Left forelimb (tissue), 1 donor: ENCODE measurements at regions not wholly inside any gene's neighbourhood (a gene's known extent, or its start where the extent isn't known, plus 50 kb on each side); places are given as distances from the start of the nearest gene placed in this dataset.

Source experiments
- DNase-seq: peaks from one replicate; pipeline ENCODE4 v3.0.0-alpha.2; 2018; ENCODE audit warnings: low spot score

DNA sequence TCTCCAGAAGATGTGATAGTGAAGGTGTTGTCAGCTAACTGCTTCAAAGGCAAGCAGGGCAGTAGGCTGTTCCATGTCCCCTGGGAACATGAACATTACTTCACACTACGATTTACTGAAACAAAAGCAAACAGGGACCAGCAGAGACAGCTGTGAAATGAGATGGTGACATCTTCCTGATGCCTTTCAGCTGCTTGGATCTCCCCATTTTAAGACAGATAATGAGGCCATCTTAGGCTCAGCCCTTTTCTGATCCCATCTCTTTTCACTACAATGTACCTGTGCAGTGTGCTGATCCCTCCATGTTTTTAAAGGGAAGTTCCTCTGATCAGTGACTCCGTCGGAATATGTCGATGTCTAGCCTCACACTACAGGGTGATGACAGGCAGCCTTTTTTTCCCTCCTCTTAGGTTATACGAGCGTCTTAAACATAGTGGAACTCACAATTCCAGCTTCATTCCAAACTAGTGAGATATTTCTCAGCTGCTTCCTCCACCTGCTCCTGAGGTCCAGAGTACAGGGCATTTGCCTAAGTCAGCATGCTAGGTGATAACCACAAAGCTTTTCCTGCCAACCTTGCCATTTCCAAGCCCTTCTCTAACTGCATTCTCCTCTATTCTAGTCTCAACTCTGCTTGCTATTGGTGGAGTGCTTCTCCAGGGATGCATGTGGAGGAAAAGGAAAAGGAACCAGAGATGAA, 87.6 kb upstream of the EGLN3 start:
- no peak for DNase-seq

GRCh38 chr14:34036319-34036766, 85.5 kb upstream of the EGLN3 start:
- DNase-seq, result no peak

DNA sequence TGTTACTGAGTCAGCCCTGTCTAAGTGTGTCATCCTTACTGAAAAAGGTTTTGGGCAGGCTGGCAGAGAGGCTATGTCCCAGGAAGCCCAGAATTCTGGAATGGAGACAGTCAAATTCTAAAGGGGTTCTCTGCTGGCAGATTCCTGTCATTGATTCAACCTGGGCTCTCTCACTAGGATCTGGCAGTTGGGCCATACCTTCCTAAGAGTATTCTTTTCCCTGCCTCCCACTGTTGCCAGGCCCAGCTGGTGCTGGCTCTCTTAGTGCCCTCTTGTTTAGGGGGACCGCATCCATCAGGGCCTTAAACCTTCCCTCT, 85.0 kb upstream of the EGLN3 start:
- DNase-seq, result no peak

- DNase-seq, result no peak
Observed at GRCh38 chr14:34035177-34035933, 84.5 kb upstream of the EGLN3 start.

- no peak for DNase-seq
Observed at GRCh38 chr14:34034447-34035176, 83.7 kb upstream of the EGLN3 start.

DNA sequence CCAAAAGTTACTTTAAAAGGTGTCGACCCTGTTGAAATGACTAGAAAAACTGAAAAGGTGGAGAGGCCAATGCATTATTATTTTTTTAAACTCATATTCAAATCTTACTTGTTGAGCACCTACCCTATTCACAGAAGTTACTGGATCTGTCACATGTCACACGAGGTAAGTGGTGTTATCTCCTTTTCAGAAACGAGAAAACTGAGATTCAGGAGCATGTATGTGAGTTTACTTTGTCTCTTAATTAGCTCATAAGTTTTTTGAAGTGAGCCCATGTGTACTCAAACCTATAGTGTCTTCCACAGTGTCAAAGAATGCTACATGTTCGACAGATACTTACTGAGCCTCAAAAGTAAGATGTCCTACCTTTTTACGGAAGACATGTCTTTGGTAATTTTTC, 81.8 kb upstream of the EGLN3 start:
- no peak for DNase-seq

DNA sequence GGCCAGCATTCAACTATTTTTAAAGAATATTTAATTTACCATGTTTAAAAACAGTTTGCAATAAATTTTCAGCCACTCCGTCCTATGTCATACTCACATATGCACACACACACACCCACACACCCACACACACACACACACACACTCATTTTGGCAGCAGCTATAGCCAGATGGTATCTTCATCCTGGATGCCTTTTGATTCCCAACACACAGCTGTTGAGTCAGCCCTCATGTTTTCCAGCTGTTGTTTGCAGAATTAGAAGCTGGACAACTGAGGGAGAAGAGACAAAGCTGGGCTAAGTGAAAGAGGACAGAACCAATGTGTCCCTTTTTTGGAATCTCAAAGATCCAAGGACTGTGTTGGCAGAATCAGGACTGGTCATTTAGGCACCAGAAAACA, 80.0 kb upstream of the EGLN3 start:
- DNase-seq, result peak; percentile 90

DNA sequence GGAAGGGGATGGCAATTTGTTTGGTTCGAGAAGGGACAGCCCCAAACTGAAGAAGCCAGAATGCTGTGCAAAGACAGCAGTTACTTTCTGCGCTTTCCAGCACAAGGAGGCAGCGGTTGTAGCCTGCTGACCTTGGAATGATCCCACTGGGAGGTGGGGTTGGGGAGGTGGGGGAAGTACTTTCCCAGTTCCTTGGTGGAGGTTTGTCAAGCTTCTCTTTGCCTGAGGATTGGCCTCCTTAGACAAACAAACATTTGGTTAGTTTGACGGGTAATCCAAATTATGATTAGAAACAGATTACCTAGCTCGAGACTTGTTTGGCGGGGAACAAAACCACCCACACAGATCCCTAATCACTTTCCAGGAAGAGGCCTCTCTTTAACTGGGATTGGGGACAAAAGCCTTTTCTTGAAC, 79.1 kb upstream of the EGLN3 start:
- DNase-seq, result peak; percentile 79

- no peak for DNase-seq
Observed at GRCh38 chr14:34027990-34028495, 77.2 kb upstream of the EGLN3 start.

DNA sequence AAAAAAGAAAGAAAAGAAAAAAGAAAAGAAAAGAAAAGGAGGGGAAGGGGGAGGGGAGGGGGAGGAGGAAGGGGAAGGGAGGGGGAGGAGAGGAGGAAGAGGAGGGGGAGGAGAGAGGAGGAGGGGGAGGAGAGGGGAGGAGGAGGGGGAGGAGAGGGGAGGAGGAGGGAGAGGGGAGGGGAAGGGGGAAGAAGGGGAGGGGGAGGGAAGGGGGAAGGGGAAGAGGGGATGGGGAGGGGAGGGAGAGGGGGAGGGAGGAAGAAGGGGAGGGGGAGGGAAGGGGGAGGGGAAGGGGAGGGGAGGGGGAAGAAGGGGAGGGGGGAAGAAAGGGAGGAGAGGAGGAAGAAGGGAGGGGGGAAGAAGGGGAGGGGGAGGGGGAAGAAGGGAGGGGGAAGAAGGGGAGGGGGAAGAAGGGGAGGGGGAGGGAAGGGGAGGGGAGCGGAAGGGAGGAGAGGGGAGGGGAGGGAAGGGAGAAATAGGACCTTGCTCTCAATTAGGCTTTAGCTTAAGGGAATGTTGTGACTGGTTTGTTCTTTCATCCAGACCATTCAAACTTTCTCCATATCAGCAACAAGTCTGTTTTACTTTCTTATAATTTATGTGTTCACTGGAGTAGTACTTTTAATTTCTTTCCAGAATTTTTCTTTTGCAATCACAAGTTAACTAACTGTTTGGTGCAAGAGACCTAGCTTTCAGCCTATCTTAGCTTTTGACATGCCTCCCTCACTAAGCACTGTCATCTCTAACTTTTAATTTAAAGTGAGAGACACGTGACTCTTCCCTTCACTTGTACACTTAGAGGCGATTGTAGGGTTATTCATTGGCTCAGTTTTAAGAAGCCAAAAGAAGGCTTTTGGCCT, 76.5 kb upstream of the EGLN3 start:
- DNase-seq, result no peak

GRCh38 chr14:34025325-34026017, 74.6 kb upstream of the EGLN3 start:
- DNase-seq, result no peak

DNA sequence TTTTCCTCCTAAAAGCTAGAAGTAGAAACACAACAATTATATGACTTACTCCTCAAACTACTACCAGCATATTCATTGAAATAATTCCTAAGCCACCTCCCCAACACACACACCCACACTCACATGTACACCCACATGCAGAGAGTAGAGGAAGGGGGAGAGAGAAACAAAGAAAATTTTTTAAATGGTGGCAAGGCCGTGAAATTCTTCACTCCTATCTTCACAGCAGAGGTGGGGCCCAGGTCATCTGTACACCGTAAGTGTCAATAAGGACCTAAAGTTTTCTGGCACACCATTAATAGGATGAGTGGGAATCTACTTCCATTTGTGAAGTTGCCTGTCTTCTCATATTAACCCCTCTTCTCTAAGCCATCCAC, 73.9 kb upstream of the EGLN3 start:
- DNase-seq, result no peak

DNA sequence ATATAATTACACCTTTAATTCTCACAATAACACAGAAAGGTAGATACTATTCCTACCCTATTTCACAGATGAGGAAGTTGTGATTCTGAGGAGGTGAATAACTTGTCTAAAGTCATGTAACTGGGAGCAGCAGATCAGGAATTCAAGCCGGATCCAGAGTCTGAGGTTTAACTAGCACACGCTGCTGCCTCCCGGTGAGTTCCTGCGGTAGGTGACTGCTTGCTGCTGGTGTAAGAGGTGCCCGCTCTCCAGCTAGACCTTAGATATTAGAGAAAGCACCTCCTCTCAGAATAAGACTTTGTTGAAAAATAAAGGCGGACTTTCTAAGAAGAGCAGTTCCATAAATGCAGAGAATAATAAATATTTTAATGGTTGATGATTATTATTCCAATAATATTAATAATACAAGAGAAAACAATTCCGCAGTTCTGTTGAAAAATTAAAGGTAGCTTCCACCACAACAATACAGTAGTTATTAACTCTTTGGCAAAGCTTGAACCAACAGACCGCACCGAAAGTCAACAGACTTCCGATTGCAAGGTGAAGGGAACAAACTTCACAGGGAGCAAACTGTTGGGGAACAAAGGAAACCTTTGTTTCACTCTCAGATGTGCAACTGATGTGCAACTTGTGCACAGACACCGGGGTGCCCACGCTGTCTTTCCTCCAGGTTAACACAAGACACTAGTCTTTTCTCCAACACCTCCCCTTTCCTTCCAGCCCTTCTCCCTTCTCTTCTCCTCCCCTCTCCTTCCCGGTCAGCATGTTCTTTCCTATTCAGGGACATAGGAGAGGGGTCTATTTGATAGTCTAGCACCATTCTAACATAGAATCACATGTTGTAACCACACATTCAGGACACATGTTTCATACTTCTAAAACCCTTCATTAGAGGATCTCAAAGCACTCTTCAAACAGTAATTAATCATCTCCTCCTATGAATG, 73.2 kb upstream of the EGLN3 start:
- DNase-seq, result no peak

GRCh38 chr14:34021096-34021495, 70.2 kb upstream of the EGLN3 start:
- no peak for DNase-seq

- no peak for DNase-seq
Observed at GRCh38 chr14:34020014-34020413, 69.1 kb upstream of the EGLN3 start.

- no peak for DNase-seq
Observed at GRCh38 chr14:34018564-34019244, 67.8 kb upstream of the EGLN3 start.

DNA sequence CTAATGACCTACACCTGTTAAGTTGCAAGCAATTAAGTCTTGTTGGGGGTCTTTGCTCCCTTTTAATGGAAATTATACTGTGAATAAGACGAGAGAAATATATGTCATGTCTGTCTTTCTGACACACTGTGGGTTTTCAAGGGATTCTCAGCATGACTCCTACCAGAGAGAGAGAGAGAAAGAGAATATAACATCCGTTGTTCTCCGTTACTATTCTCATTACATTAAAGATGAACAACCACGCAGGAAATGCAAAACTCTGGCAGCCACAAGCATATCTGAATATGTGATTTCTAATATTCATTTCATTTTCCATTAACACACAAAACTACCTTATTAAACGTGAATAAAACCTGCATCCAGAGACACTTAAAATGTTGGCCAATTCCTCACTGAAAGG, 67.3 kb upstream of the EGLN3 start:
- no peak for DNase-seq

DNA sequence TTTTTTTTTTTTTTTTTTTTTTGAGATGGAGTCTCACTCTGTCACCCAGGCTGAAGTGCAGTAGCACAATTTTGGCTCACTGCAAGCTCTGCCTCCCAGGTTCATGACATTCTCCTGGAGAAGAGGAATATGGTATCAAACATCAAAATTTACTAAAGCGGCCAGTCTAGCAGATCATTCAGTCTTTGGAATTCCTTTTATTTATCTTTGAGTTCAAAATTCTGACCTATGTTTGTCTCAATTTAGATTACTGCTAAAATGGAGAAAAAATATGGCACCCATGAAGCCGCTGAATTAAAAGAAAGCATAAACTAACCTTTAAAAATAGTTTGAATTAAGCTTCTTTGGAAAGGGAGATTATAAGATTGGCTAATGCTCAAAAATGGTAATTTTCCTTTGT, 64.5 kb upstream of the EGLN3 start:
- no peak for DNase-seq

DNA sequence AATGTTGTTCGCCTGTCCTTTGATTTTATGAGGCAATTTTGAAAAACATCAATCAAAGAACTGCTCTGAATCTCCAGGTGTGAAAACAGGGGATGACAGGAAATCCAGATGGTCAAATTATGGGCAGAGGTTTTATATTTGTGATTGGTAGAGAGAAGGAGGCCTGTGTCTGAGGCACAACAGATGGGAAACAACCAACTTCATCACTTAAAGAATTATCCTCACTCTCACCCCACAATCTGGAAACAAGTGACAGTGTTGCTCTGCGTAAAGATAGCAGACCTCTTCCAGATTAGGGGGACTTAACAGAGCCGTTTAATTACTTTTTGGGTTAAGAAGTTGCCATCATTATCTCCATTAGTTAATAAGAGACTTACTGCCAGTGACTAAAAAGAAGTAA, 64.1 kb upstream of the EGLN3 start:
- DNase-seq, result no peak

GRCh38 chr14:34013721-34014060, 62.8 kb upstream of the EGLN3 start:
- DNase-seq, result no peak
